GM21447 (cell line): ENCODE measurements at regions not wholly inside any gene's neighbourhood (a gene's known extent, or its start where the extent isn't known, plus 50 kb on each side); places are given as distances from the start of the nearest gene placed in this dataset.

Experiments
- ATAC-seq: cut with Tn5 transposase; IDR thresholded peaks from one replicate; pipeline ENCODE4 v1.9.1; 2021; ENCODE audit not compliant: unreplicated experiment

DNA sequence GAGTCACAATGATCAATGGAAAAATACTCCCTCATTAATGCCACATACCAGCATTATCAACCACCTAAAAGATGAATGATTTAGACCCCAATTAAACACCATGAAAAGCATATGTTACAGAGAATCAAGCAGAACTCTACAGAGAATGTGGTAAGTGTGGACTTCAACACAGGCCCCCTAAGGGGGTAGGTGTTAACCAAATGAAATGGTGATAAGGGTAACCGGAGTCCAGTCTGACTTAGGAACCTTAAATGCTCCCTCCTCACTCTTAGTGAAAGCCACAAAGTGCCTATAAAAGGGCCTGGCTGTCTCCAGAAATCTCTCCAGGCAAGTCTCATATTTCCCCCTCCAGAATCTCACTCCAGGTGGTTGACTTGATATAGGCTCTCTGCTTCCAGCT lies 149.2 kb upstream of the FOXD3 start:
- no peak for ATAC-seq

DNA sequence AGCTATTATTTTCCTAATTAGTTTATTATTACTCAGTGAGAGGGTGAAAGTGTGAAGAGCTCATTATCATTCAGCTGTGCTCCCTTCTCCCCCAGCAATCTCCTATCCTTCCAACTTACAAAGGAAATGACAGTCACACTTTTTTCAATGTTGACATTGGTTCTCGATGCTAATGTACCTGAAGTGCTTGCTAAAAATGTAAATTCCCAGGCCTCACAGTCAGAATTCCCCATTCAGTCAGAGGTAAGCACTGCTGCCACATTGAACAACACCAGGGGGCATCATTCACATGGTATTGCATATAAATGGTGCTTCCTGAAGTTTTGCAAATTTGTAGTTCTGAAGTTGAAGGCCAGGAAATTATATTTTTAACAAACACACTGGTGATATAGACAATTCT lies 132.7 kb upstream of the FOXD3 start:
- ATAC-seq: no peak

DNA sequence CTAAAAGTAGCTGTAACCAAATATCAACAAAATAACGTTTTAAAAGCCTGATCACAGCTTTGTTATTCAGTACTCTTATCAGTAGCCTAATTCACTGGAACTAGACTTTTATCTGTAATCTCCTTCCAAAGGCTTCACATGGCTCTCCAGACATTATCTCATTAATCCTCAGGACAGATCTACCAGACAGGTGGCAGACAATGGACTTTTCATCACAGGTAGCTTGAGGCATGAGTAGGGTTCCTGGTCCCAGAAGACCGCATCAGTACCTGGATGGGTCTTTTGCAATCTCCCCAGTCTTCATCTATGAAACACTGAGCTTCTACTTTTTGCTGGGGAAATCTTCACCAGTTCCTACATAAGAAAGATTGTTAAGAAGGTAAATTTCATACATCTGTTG lies 132.2 kb upstream of the FOXD3 start:
- no peak for ATAC-seq

DNA sequence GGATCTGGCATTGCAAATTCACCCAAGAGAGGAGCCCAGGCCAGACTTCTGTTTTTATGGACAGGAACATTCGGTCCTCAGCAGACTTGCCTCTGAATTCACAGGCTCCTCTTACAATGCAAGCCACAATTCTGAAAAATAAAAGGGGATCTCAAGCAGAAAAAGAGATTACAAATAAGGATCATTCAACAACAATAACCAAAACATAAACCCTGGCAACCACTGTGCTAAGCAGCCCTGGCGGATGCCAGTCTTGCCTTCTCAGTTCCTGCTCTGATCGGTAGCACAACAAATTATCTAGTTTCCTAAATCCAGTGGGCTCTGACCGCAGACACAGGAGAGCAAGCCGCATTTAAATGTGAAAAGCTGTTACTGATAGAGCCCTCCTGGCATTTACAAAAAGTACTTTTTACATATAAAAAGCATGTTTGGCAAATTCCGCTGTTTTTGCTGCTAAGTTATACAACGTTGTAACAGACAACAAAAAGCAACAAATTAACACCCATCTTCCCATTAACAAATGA lies 123.4 kb upstream of the FOXD3 start:
- ATAC-seq: no peak

DNA sequence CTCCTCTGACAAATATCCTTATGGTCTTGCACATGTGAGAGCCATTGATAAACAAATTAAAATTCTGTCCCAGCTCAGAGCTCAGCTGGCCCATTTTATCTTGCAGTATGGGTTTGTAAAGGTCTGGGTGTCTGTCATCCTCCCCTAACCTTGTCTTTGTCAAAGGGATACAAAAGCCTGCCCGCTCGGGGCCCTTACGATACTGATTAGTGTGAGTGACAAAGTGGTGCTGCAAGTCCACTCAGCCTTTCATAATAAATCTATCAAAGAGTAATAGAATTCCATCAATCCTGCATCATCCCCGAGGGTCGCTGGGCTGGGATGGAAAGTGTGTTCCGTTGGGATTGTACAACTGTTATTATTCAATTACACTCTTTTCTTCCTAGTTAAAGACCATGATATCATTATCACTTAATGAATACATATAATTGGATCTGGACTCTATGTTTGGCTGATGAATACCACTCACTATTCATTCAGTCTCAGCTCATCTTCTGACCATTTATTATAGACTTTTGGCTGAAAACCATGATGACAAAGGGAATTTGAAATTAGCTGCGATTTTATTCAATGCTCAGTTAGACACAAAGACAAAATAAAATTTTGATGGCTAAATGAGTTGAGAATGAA lies 122.5 kb upstream of the FOXD3 start:
- no peak for ATAC-seq

DNA sequence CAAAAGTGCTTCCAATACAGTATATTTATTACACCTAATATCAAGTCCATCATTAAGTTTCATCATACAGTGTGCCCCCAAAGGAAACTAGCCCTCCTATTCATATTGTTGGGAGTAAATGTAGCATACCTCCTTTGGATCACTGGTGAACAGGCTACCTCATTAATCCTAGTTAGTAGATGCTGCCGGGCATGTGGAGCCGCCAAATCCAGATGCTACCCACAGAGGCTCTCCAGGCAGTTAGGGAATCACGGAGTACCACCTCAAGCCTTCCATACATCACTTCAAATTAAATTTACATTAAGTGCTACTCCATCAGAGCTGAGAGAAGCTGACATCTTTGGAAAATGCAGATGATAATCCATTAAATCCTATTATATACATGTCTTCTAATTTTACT lies 121.7 kb upstream of the FOXD3 start:
- ATAC-seq: no peak

DNA sequence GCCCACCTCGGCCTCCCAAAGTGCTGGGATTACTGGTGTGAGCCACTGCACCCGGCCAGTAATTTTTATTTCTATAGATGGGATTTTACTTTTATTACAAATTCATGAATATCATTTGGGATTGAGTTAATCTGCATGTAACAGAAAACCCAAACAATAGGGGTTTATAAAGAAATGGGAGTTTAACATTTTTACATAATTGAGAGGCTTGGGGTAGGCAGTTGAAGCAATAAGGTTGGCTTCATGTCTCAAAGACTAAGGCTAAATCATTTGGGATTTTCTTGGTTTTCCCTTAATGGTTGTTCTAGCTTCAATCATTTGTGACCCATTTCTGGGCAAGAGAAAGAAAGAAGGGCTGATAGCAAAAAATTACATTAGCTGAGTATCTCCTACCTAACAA lies 118.7 kb upstream of the FOXD3 start:
- no peak for ATAC-seq

DNA sequence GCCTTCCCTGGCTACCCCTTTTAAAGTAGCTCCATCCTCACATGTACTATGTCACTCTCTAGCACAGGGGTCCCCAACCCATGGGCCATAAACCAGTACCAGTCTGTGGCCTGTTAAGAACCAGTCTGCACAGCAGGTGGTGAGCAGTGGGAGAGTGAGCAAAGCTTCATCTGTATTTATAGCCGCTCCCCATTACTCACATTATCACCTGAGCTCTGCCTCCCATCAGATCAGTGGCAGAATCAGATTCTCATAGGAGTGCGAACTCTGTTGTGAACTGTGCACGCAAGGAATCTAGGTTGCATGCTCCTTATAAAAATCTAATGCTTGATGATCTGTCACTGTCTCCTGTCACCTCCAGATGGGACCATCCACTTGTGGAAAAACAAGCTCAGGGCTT lies 116.6 kb upstream of the FOXD3 start:
- no peak for ATAC-seq

DNA sequence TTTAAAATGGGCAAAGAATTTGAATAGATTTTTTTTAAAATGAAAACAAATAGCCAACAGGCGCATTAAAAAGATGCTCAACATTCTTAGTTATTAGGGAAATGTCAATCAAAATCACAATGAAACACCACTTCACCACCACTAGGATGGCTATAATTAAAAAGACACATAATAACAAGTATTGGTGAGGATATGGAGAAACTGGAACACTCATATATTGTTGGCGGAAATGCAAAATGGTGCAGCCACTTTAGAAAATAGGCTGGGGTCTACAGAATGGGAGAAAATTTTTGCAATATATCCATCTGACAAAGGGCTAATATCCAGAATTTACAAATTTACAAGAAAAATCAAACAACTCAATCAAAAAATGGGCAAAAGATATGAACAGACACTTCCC lies 107.8 kb upstream of the FOXD3 start:
- ATAC-seq: no peak

DNA sequence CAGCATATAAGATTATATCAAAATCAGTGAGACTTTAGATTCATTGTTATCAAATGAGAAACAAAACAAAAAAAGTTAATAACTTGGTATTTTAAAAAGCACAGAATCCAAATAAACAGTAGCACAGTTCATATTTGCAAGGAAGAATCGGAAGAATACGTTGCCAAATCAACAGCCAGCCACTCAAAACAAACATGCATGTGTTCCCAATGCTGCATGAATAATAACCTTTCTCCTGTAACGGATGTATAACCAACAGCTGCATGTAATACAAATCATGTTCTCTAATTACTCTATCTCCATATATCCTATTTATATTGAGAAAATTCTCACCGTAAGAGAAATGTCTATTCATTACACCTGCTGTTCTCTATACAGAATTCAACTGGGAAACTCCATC lies 98.9 kb upstream of the FOXD3 start:
- ATAC-seq: no peak

DNA sequence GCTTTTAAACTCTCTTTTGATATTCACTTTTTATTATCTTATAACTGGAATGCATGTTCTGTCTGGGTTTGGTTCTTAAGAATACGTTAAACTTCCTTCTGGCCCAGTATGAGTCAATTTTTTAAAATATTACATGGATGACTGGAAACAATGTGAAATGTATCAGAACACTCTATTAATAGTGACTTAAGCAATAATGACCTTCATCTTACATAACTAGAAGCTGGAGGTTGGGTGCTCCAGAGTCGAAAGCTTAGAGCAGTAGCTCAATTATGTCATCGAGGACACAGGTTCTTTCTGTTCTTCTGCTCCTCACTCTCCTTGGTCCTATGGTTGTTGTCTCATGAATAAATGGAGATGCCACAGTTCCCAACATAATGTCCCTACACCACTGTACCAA lies 91.6 kb upstream of the FOXD3 start:
- ATAC-seq: no peak

DNA sequence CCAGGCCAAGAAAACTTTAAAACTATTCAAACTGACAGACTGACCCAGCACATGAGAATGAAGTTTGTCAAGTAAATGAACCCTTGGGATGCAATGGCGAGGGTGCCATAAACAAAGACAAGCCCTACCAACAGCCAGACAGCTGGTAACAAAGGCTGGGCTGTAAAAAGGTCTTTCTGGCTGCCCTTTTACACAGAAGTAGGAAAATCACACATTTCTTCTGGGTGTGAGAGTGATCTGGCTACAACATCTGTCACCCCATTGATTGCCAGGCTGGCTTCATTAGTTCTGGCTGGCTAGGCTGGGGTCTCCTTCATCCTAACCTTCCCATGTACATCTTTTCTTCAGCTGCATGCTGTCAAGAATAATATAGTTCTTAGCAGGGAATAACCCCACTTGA lies 83.6 kb upstream of the FOXD3 start:
- ATAC-seq: no peak

DNA sequence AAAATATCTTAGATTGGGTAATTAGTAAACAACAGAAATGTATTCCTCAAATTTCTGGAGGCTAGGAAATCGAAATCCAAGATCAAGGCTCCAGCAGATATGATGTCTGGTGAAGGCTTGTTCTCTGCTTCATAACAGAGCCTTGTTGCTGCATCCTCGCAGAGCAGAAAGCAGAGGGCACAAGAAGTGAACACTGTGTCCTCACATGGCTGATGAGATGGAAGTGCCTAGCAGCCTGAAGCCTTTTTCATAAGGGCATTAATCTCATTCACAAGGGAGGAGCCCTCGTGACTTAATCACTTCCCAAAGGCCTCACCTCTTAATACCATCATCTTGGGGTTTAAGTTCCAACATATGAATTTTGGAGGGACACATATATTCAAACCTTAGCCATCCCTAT lies 77.2 kb upstream of the FOXD3 start:
- no peak for ATAC-seq

DNA sequence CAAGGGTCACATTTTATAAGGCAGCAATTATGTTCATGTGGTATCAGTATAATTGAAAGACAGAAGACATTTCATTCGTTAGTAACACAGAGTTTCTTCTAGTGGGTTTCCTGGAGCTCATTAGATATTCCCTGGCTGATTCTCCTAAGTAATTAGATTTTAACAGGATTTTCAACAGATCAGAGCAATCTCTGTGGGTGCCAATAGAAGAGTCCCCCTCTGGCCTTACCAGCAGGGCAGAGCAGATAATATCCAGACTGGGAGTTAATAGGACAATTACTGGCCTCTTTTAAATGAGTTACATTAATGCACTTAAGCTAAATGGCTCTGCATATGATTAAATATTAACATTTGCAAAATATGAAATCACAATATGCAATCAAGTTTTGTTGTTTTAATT lies 74.2 kb upstream of the FOXD3 start:
- no peak for ATAC-seq

DNA sequence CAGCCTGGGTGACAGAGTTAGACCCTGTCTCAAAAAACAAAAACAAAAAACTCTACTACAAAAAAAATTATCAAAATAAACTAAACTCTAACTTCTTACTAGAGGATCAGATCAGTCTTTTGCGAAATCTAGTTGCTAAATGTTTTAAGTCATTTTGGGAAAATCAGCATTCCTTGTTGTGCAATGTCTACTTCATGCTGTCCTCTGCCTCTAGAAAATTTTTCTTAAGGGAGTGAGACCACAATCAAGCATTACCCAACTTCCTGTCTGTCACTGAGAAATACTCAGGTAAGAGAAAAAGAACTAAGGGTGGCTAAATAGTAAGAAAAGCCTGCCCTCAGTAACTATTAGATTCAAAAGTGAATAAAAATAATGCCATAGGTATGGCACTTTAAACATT lies 67.2 kb upstream of the FOXD3 start:
- no peak for ATAC-seq

DNA sequence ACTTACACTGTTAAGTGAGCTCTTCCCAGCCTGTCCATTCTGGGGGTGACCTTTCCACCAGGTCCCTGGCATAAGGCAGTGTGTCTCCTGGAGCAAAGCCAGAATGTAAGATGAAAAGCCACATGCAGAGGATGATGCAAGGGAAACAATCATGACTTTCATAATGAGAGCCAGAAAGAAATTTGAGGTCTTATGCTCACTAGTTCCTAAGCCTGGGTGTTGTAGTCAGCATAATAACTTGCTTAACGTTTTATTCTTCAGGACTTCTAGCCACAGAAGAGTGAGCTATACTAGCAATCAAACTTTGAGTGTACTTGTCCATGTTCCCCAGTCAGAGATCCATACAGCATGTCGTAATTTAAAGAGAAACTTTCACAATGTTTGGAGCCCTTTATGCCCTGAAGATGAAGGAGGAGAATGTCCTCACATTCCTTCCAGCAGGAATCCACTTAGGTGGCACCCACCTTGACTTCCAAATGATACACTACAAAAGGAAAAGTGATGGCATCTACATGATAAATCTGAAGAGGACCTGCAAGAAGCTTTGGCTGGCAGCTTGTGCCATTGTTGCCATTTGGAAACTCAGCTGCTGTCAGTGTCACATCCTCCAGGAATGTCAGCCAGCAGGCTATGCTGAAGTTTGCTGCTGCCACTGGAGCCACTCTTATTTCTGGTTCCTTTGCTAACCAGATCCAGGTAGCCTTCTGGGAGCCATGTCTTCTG lies 60.5 kb upstream of the FOXD3 start:
- no peak for ATAC-seq

DNA sequence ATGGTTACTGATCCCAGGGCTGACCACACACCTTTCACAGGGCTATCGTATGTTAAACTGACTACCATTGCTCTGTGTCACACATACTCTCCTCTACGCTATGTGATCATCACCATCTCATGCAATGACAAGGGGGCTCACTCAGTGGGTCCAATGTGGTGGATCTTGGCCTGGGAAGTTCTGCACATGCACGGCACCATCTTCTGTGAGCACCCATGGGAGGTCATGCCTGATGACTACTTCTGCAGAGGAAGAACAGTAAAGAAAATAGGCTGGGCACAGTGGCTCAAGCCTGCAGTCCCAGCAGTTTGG lies 60.0 kb upstream of the FOXD3 start:
- ATAC-seq: no peak

DNA sequence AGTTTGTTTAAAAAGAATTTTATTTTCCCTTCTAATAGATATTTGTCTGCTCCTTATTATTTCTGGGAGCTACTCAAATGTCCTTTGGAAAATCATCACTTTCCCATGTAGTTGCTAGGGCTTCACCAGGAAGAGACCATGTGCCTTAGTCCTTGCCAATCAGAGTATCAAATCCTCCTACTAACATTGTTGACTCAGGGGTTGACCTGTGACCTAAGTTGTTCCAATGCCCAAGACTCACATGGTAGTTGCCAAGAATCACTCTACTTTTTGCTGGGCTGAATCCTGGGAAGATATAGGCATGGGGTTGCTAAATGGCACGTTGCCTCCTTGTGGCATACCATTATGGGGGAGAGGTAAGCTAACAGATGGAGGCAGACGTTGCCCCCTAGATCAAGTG lies 58.2 kb upstream of the FOXD3 start:
- no peak for ATAC-seq

DNA sequence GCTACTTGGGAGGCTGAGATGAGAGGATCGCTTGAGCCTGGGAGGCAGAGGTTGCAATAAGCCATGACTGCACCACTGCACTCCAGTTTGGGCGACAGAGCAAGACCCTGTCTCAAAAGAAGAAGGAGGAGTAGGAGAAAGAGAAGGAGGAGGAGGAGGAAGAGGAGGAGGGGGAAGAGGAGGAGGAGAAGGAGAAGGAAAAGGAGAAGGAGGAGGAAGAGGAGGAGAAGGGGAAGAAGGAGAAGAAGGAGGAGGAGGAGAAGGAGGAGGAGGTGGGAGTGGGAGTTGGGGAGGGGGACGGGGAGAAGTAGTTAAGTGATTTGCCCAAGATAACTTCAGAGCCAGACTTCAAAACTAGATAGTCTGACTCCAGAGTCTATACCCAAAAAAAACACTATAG lies 55.5 kb upstream of the FOXD3 start:
- no peak for ATAC-seq

DNA sequence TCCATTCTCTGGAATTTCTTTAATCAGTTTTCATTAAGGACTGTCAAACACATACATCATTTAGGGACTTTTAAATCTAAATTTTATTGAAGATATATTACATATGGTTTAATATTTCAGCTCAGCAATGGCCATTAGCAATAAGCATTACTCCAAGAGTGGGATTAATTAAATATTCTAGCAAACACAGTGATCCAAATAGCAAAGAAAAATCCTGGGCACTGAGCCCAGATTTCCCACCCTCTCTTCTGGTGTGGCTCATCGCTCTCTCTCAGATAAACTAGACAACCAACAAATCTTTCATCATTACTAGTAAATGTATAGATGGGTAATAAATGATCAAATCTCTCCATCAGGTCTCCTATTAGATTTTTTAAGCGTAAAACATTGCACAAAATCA lies 53.5 kb upstream of the FOXD3 start:
- no peak for ATAC-seq

DNA sequence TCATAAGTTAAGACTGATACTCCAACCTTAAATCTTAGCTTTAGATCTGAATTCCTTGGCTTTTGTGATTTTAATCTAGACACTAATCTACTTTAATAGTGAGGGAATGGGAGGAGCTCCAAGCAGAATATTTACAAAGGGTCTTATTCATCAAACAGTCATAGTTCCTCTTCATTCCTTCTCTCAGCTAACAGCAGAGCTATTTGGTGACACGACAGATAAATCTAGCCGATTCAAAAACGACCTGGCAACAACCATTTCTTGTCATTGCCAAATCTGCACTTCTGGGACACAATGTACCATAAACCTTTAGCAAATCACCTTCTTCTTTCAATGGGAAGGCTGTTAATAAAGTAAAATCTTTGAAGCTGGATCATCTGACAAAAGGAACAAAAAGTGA lies 52.8 kb upstream of the FOXD3 start:
- no peak for ATAC-seq
